A673 (cell line): ENCODE measurements at regions not wholly inside any gene's neighbourhood (a gene's known extent, or its start where the extent isn't known, plus 50 kb on each side); places are given as distances from the start of the nearest gene placed in this dataset.

ENCODE experiments used
- BruUV-seq: library from RNA; stranded (reverse); fragments of 400-500 nt; replicated peaks from 2 replicates; lab custom pipeline; 2021; lab: Mats Ljungman, UMichigan
- CTCF ChIA-PET: fragments of 300-600 bp; sonication (Branson Sonifier 250); formaldehyde crosslinking; loops from one replicate; lab custom pipeline; 2022; ENCODE audit warnings: antibody characterized with exemption; lab: Charles Lee
- POLR2A ChIA-PET: fragments of 300-600 bp; sonication (Branson Sonifier 250); formaldehyde crosslinking; loops from one replicate; lab custom pipeline; 2022; ENCODE audit warnings: antibody characterized with exemption; ENCODE audit not compliant: low non-redundant PET; lab: Charles Lee
- DNase-seq: peaks from one replicate; pipeline ENCODE4 v3.0.0-alpha.2; 2015; ENCODE audit warnings: low spot score
- H3K27ac ChIP-seq: fragments of 200-600 bp; sonication (generic); 2 replicates; pipeline ENCODE4 v1.5.1; 2016; ENCODE audit warnings: mixed run types, low read depth, mild to moderate bottlenecking, mixed read lengths, antibody characterized with exemption, low read length; ENCODE audit not compliant: poor library complexity, severe bottlenecking
- H3K27me3 ChIP-seq: fragments of 200-600 bp; sonication (generic); replicated peaks from 2 replicates; pipeline ENCODE4 v1.6.1; 2017; ENCODE audit warnings: mixed run types, low read depth, mild to moderate bottlenecking, mixed read lengths, antibody characterized with exemption, low read length; ENCODE audit not compliant: insufficient read depth, poor library complexity
- H3K36me3 ChIP-seq: fragments of 200-600 bp; sonication (generic); 2 replicates; pipeline ENCODE4 v1.6.1; 2016; ENCODE audit warnings: mixed run types, mild to moderate bottlenecking, mixed read lengths, antibody characterized with exemption, low read length; ENCODE audit not compliant: insufficient read depth, poor library complexity, severe bottlenecking
- H3K4me1 ChIP-seq: fragments of 200-600 bp; sonication (generic); 2 replicates; pipeline ENCODE4 v1.6.1; 2017; ENCODE audit warnings: mixed run types, mild to moderate bottlenecking, mixed read lengths, antibody characterized with exemption, low read length; ENCODE audit not compliant: insufficient read depth, poor library complexity, severe bottlenecking
- H3K4me3 ChIP-seq: fragments of 200-600 bp; sonication (generic); 2 replicates; pipeline ENCODE4 v1.5.1; 2016; ENCODE audit warnings: low read depth, mixed run types, mild to moderate bottlenecking, mixed read lengths, low read length; ENCODE audit not compliant: poor library complexity, severe bottlenecking
- H3K9me3 ChIP-seq: fragments of 200-600 bp; sonication (generic); 2 replicates; pipeline ENCODE4 v1.6.1; 2016; ENCODE audit warnings: mixed run types, low read depth, mild to moderate bottlenecking, mixed read lengths, antibody characterized with exemption, low read length; ENCODE audit not compliant: poor library complexity, severe bottlenecking
- EZH2 ChIP-seq: fragments of 200-600 bp; sonication (generic); IDR thresholded peaks from 2 replicates; pipeline ENCODE4 v1.6.1; 2017; ENCODE audit warnings: borderline replicate concordance, low read depth, mild to moderate bottlenecking, mixed read lengths, antibody characterized with exemption, low read length; ENCODE audit not compliant: poor library complexity, severe bottlenecking
- intact Hi-C: fragments of 100-400 bp; cut with micrococcal nuclease; formaldehyde crosslinking; loops from one replicate; pipeline ENCODE4 v1.10.0; 2022; ENCODE audit not compliant: unreplicated experiment
- TF ChIP-seq, protein P1 (sequence below): fragments of 300-800, 200-600 bp; sonication (generic); conservative IDR thresholded peaks from 2 replicates; pipeline ENCODE4 v1.5.1; 2017; ENCODE audit warnings: low read depth, mild to moderate bottlenecking, antibody characterized with exemption, low read length, moderate library complexity, mixed read lengths

DNA sequence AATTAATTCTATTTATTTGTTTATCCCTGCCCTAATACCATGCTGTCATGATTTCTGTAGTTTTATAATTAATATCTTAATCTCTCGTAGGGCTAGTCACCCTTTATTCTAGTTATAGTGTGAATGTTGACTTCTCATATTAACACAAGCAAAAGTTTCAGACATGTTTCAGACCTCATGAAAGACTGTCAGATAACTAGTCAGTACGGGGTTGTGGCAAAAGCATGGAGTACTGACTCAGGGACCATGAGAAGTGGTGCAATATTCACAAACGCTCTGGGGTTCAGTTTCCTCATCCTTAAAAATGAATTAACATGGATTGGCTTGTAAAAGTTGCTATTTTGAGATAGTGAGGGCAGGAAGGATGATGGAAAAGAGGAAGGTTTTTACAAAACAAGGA lies 148.9 kb downstream of the TMEM200A start:
- H3K9me3 ChIP-seq = no peaks in the 10 kb centered on the region
- peaks cover 5% of the 10 kb centered on the region for H3K4me1 ChIP-seq
- no peak overlapping the region for H3K27ac ChIP-seq
- CTCF ChIA-PET = no interaction called here
- intact Hi-C loops = no loop called here
- TF ChIP-seq, protein P1, sequence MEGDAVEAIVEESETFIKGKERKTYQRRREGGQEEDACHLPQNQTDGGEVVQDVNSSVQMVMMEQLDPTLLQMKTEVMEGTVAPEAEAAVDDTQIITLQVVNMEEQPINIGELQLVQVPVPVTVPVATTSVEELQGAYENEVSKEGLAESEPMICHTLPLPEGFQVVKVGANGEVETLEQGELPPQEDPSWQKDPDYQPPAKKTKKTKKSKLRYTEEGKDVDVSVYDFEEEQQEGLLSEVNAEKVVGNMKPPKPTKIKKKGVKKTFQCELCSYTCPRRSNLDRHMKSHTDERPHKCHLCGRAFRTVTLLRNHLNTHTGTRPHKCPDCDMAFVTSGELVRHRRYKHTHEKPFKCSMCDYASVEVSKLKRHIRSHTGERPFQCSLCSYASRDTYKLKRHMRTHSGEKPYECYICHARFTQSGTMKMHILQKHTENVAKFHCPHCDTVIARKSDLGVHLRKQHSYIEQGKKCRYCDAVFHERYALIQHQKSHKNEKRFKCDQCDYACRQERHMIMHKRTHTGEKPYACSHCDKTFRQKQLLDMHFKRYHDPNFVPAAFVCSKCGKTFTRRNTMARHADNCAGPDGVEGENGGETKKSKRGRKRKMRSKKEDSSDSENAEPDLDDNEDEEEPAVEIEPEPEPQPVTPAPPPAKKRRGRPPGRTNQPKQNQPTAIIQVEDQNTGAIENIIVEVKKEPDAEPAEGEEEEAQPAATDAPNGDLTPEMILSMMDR = no peak
- no peak for TF ChIP-seq EZH2
- POLR2A ChIA-PET = no interaction called here
- no peak for DNase-seq
- no TSS peak for BruUV-seq
- H3K4me3 ChIP-seq = no peak overlapping the region
- no peaks in the 10 kb centered on the region for H3K27me3 ChIP-seq
- H3K36me3 ChIP-seq = no peaks in the 10 kb centered on the region

DNA sequence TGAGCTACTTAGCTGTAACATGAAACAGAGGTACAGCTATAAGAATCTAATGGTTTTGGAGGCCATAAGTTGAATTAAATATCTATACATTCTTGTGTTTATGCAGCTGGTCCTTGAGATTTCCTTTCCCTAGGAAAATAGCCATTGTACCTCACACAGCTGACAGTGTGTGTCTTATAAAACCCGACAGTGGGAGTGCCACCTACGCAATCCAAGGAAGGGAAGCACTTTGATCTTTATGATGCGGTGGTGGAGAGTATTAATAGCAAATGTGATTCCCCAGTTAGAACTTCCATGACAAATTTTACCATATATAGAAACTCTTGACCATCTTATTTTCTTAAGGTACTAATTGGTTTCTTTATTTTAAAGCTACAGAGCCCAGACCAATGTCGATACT lies 149.5 kb downstream of the TMEM200A start:
- no peak for TF ChIP-seq EZH2
- TF ChIP-seq, protein P1 = no peak
- H3K4me3 ChIP-seq = no peak overlapping the region
- no TSS peak for BruUV-seq
- POLR2A ChIA-PET = no interaction called here
- H3K27ac ChIP-seq = no peak overlapping the region
- no peaks in the 10 kb centered on the region for H3K36me3 ChIP-seq
- H3K9me3 ChIP-seq = no peaks in the 10 kb centered on the region
- H3K4me1 ChIP-seq = peaks cover 9% of the 10 kb centered on the region
- no peaks in the 10 kb centered on the region for H3K27me3 ChIP-seq
- DNase-seq = no peak
- CTCF ChIA-PET = no interaction called here
- intact Hi-C loops = no loop called here

DNA sequence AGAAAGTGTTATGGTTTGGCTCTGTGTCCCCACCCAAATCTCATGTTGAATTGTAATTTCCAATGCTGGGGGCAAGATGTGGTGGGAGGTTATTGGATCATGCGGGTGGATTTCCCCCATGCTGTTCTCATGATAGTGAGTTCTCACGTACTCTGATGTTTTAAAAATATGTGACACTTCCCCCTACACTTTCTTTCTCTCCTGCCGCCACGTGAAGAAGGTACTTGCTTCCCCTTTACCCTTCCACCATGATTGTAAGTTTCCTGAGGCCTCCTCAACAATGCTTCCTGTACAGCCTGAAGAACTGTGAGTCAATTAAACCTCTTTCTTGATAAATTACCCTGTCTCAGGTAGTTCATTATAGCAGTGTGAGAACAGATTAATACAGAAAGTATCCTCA lies 150.8 kb downstream of the TMEM200A start:
- no TSS peak for BruUV-seq
- peaks cover 11% of the 10 kb centered on the region for H3K4me1 ChIP-seq
- no peaks in the 10 kb centered on the region for H3K36me3 ChIP-seq
- ChIA-PET CTCF (interaction anchor here (0.5 kb wide), 1 partner anchor 181 kb away, joined by 4 read pairs; no protein-coding TSS in a partner anchor), POLR2A (no interaction called here)
- no peaks in the 10 kb centered on the region for H3K9me3 ChIP-seq
- intact Hi-C loops = no loop called here
- no peak overlapping the region for H3K27ac ChIP-seq
- no peak for DNase-seq
- H3K27me3 ChIP-seq = no peaks in the 10 kb centered on the region
- TF ChIP-seq EZH2 = no peak
- TF ChIP-seq, protein P1 = no peak
- no peak overlapping the region for H3K4me3 ChIP-seq
